HG02588 (cell line): ENCODE measurements at regions not wholly inside any gene's neighbourhood (a gene's known extent, or its start where the extent isn't known, plus 50 kb on each side); places are given as distances from the start of the nearest gene placed in this dataset.
"Not testable (repeated sequence)": the region's sequence is repeated elsewhere in the genome, so short reads cannot be mapped to it uniquely, and the experiment has no call there.

Experiments
- ATAC-seq: cut with Tn5 transposase; IDR thresholded peaks from one replicate; pipeline ENCODE4 v1.9.1; 2021; ENCODE audit warnings: mild to moderate bottlenecking, moderate library complexity; ENCODE audit not compliant: unreplicated experiment

GRCh38 chr1:200254602-200255001, 155.2 kb downstream of the ZNF281 start:
- ATAC-seq: not testable (repeated sequence)

GRCh38 chr1:200253774-200254495, 155.9 kb downstream of the ZNF281 start:
- no peak for ATAC-seq

DNA sequence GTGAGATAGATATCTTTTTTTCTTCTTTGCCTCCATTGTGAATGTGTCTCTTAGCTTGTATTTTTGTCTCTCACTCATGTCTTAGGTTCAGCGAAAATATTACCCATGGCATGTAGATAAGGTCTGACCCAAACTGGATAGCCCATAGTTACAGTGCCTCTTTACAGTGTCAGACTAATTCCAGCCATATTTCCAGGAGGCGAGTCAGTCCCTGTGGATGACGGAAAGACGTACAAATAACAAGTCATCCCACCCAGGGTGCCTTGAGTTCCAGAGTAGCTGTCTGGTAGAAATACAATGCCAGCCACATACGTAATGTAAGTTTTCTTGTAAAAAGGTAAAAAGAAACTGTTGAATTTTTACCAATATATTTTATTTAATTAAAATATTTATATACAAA, 157.3 kb downstream of the ZNF281 start:
- no peak for ATAC-seq

DNA sequence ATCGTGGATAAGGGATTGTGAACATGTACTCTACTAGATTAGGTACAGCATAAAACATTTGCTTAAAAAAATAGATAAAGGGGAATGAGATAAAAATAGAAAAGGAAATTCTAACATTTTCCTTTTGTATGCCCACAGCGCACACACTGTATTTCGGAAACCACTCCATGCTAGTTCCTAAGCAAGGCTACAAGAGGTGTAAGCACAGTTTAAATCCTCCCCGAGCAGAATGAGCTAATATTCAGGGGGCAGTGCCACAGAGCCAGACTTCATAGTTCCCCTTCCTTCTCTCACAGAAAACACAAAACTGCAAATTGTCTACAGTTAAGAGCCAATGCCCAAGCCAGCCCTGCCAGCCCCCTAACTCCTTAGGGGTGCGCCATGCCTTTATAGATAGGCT, 159.4 kb downstream of the ZNF281 start:
- no peak for ATAC-seq

- no peak for ATAC-seq
Observed at GRCh38 chr1:200248541-200248940, 161.3 kb downstream of the ZNF281 start.

- ATAC-seq: no peak
Observed at GRCh38 chr1:200247518-200247917, 162.3 kb downstream of the ZNF281 start.

DNA sequence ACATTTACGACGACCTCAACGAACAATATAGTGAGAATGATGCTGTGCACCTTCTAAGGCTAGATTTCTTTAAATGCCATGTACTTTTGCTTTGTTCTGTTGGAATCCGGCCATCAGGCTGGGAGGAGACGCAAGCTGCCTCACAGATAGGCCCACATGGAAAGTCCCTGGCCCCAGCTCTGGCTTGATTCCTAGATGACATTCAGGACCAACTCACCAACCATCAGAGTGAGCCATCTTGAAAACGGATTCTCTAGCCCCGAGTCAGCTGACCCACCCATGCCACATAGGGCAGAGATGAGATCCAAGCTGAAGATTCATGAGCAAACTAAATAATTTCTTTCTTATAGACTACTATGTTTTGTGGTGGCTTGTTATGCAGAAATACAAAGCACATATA, 164.4 kb downstream of the ZNF281 start:
- no peak for ATAC-seq

- ATAC-seq: no peak
Observed at GRCh38 chr1:200243042-200243437, 166.8 kb downstream of the ZNF281 start.

DNA sequence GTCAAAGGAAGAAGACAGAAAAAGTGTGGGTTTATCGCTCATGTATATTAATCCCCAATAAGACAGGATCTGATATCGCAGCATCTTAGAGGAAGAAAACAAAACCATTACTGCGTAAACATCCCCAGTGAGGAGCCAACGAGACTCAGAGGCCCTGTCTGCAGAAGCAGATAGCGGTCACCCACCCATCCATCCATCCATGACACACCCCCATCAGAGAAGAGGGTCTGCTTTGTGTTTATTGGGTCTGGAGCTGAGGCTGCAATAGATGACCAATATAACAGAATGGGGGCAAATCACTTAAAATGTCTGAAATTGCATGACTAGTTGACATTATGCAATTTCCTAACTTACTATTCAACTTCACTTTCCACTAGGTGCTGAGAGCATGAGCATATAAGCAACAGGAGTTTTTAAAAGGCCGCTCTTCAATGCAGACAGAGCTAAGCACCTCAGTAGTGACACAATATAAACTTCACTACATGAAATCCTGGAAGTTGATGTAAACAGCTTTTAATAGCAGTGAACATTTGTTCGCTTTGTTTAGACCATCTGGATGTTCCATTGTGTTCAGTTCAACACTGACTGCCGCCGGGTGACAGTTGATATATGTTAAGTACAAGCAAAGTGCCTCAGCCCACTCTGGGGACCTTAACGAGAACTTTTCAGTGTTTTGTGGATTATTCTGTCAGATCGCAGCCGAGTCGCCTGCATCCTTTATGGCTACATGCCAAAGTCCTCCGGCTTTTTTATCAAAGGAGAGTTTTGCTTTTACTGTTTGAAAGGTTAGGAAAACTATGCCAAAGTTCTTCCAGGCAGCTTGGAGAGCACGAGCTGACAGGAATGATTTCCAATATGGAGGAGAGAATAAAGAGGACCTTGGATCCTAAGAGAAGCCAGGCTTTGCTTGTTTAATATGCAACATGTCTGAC, 167.5 kb downstream of the ZNF281 start:
- no peak for ATAC-seq

- ATAC-seq: no peak
Observed at GRCh38 chr1:200240656-200241055, 169.2 kb downstream of the ZNF281 start.

- no peak for ATAC-seq
Observed at GRCh38 chr1:200238311-200238710, 171.5 kb downstream of the ZNF281 start.

DNA sequence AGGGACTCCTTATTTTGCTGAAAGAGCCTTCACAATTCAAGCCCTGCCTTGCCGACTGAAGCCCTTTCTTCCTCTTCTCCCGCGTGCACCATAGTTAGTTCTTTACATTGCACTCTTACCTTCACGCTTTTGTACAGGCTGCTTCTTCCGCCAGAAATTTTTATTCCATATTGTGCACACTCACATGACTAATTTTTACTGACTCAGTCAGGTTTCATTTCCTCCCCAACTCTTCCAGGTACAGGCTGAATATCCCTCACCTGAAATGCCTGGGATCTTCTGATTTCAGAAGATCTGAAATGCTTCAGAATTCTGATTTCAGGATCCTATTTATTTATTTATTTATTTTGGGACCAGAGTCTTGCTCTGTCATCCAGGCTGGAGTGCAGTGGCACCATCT, 172.8 kb downstream of the ZNF281 start:
- ATAC-seq: no peak

GRCh38 chr1:200234938-200235337, 174.9 kb downstream of the ZNF281 start:
- no peak for ATAC-seq

DNA sequence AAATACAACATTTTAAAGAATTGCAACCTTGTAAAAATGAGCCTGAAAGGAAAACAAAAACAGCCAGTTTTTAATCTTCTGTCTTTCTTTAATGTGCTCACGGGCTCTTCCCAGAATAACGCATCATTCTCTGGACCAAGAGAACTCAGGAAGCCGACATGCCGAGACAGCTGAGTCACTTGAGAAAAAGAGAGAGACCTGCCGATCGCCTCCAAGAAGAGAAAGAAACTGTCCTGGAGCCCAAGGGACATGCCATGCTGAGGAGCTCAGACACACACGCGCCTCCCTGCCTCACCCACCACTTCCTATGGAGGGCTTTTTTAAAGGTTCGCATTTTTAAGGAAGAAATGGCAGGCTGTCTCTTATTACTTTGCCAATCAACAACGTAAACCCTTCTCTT, 176.4 kb downstream of the ZNF281 start:
- no peak for ATAC-seq

DNA sequence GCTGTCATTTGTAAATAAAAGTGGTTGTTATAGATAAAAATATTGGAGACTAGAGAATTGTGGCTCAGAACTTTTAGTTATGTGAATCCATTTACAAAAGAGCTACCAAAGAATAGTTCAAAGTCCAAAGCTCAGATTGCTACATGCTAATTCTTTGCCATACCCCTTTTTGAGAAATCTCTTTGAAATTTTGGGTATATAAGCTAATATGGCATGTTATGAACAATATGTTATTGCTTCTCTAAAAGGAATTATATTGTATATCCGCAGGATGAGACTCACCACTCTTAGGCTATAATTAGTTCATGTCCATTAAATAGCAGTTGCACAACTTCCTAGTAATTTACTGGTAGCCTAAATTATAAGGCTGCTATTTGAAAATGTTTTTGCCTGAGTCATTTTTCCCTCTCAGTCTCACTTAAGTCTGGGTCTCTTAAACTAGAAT, 178.0 kb downstream of the ZNF281 start:
- ATAC-seq: no peak

- ATAC-seq: no peak
Observed at GRCh38 chr1:200230671-200231070, 179.2 kb downstream of the ZNF281 start.

GRCh38 chr1:200228486-200228885, 181.3 kb downstream of the ZNF281 start:
- ATAC-seq: no peak

DNA sequence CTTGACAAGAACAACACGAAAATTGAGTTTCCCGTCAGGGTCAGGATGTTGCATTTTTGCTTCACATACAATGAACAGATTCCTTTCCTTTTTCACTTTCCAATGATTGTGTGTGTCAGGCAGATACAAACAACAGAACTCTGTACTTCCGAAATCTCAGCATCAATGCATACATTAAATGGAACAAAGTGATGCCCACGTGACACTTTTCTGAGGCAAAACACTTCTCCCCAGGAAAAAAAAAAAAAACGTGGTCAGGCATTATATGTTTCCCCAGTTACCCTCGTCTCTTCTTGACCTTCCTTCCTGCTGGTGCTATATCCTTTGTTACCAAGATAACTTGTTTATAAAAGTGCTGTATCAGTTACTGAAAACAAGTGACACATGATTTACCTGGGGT, 181.8 kb downstream of the ZNF281 start:
- ATAC-seq: no peak
